GM12892 (cell line): ENCODE measurements at regions not wholly inside any gene's neighbourhood (a gene's known extent, or its start where the extent isn't known, plus 50 kb on each side); places are given as distances from the start of the nearest gene placed in this dataset.
"Not testable (repeated sequence)": the region's sequence is repeated elsewhere in the genome, so short reads cannot be mapped to it uniquely, and the experiment has no call there.

Source experiments
- DNase-seq: peaks from one replicate; pipeline ENCODE4 v3.0.0; 2011; ENCODE audit not compliant: insufficient read length
- FAIRE-seq: peaks from 2 replicates; lab custom pipeline; 2011; peaks lifted over from hg19 to GRCh38; lab: Jason Lieb, UNC
- POLR2A ChIP-seq: IDR thresholded peaks from 2 replicates; pipeline ENCODE4 v1.6.1; 2011; ENCODE audit warnings: low read depth, low read length, control low read depth
- POLR2AphosphoS5 ChIP-seq: IDR thresholded peaks from 2 replicates; pipeline ENCODE4 v1.6.1; 2011; ENCODE audit warnings: low read depth, low read length, control low read depth
- TAF1 ChIP-seq: IDR thresholded peaks from 2 replicates; pipeline ENCODE4 v1.6.1; 2011; ENCODE audit warnings: low read depth, mild to moderate bottlenecking, control low read depth, low read length, borderline replicate concordance

DNA sequence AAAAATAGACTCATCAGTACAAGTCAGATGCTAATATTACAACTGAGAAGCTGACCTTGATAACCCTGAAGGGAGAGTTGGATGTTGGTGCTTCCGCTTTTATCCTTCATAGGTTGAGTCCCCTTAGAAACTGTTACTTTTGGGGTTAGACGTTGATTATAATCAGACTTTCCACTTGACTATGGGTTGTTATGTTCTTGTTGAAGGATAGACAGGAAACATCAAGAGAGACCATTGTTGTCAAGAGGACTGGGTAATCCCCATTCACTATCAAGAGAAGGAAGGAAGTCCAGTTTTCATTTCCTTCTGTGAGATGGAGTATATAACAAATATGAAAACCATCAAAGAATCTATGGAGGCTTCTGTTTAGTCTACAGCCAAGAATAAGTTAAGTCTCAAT lies 229.9 kb upstream of the AFF2 start:
- TF ChIP-seq POLR2AphosphoS5 (no peak), TAF1 (no peak), POLR2A (no peak)
- DNase-seq (no peak), FAIRE-seq (no peak)

DNA sequence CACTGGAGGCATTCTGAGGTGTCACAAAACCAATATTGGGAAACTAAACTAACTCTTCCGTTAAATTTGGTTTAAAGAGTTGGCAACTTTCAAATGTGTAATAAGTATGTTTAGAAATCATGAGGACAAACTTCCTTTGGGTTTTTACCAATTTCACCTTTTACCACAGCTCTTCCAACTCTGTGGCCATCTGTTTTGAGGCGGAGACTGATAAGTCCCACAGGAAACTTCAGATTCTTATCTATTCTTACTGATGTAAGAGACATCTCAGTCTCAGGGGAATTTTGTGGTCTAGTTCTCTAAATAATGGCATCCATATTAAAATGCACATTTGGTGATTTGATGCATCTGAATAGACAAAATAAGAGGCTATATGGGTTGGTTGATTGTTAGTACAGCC lies 229.2 kb upstream of the AFF2 start:
- TF ChIP-seq TAF1 (no peak), POLR2A (no peak), POLR2AphosphoS5 (no peak)
- FAIRE-seq, result no peak
- DNase-seq, result no peak

DNA sequence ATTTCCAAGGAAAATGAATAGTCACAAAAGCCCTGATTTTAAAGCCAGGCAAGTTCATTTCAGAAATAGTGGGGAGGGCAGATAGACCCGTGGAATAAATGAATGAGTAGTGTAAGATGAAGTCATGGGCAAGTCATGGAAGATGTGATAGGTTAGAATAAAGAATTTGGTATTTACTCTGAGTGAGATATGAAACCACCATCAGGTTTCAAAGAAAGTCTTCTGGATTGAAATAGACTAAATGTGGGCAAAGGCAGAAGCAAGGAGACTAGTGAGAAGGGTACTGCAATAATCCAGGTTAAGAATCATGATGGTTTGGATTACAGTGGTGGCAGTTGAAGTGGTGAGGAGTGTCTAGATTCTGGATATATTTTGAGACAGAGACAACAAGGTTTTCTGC lies 218.5 kb upstream of the AFF2 start:
- TF ChIP-seq POLR2A (no peak), POLR2AphosphoS5 (no peak), TAF1 (no peak)
- DNase-seq, result no peak
- no peak for FAIRE-seq

DNA sequence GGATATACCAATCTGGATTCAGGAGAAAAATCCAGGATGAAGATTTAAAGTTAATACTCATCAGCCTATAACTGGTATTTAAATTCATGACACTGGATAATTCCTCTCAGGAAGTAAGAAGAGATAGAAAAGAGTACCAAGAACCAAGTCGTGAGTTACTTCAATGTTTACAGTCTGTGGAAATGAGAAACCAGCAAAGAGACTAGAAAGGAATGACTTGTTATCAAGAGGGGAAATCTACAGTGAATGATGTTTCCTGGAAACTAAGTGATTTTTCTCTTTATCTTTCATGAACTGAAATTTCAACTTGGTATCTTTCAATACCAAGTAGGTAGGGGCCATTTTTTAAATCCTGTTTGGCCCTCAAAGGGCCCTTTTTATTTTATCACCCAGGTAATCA lies 217.9 kb upstream of the AFF2 start:
- TF ChIP-seq POLR2A, result no peak
- no peak for TF ChIP-seq POLR2AphosphoS5
- no peak for TF ChIP-seq TAF1
- FAIRE-seq, result no peak
- no peak for DNase-seq

DNA sequence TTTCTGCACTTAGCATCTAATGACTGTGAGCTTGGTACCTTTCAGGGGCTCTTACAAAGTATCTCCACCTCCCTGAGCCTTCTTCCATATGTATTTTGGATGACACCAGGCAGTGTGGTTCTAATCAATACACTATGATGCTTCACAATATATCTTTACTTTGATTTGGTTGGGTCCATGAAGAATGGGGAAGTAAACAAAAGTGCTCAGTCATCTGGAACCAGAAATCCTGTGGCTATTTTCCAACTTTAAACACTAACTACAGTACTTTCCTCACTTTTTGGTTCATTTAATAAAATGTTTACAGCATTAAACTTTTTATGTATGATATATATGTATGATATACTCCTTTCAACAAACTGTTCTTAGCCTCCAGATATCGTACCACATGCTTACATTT lies 216.4 kb upstream of the AFF2 start:
- DNase-seq, result no peak
- TF ChIP-seq POLR2AphosphoS5, result no peak
- TF ChIP-seq POLR2A, result no peak
- TF ChIP-seq TAF1, result no peak
- no peak for FAIRE-seq

DNA sequence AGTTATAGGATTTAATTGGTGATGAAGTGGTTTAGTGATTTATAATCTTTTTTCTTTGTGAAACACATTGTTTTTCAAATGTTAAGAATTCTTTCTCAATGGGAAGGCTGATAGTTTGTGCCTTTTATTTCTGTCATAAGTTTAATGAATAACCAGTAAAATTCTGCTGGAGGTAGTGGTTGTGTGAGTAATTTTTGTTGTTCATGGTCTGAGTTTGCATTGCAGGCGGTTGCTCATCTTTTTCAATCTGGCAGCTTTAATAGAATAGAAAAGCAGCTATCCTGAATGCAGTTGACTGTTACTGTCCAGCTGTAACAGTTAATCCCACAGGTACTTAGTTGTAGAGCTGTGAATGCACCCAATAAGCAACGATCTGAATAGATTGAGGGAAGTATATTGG lies 215.6 kb upstream of the AFF2 start:
- TF ChIP-seq POLR2A, result no peak
- no peak for TF ChIP-seq TAF1
- no peak for TF ChIP-seq POLR2AphosphoS5
- DNase-seq (no peak), FAIRE-seq (no peak)

DNA sequence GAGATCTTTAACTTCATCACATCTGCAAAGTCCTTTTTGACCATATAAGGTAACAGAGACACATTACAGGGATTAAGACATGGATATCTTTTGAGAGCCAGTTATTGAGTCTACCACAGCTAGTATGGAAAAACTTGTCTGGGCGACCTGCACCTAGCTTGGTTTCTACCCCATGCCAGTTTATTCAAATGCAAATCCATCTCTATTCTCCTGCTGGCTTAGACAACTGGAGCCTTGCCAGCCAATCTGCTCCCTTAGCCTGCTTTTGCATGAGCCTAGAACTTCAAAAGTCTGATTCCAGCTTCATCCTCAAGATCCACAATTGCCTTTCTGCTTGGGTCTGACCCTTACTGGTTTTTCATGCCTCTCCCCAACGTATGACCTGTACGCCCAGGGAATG lies 212.0 kb upstream of the AFF2 start:
- FAIRE-seq (no peak), DNase-seq (no peak)
- TF ChIP-seq POLR2A (no peak), POLR2AphosphoS5 (no peak), TAF1 (no peak)

DNA sequence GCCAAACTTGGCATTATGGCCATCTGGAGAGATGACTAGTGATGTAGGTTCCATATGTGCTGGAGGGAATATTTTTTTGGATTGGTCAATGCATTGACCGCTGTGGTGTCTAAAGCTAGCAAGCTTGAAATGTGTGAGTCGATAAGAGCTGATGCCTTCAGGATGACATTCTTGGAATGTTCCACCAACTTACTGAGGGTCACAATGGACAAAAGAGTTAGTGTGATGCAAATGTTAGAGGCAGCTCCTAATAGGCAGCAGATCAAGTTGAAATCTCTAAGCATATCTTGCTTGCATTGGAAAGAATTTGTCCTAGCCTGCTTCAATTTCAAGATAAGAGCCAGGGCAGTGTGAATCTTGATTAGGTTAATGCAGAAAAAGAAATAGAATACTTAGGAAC lies 210.4 kb upstream of the AFF2 start:
- no peak for DNase-seq
- TF ChIP-seq TAF1, result no peak
- no peak for TF ChIP-seq POLR2AphosphoS5
- no peak for TF ChIP-seq POLR2A
- no peak for FAIRE-seq

DNA sequence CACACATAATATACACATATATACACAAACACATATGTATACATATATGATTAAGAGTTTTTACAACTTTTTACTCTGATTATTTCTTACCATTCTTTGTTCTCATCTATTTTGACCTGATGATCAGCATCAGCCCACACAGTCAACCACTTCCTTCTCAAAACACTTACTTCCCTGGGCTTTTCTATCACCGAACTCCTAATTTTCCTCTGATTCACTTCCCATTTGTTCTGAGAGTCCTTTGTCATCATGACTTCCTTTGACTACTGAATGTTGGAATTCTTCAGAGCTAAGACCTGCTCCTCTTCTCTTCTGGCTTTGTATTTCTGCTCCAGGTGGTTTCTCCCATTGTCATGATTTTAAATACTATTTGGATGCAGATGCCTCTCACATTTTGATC lies 209.5 kb upstream of the AFF2 start:
- no peak for FAIRE-seq
- no peak for TF ChIP-seq TAF1
- TF ChIP-seq POLR2AphosphoS5, result no peak
- TF ChIP-seq POLR2A, result no peak
- DNase-seq, result no peak

DNA sequence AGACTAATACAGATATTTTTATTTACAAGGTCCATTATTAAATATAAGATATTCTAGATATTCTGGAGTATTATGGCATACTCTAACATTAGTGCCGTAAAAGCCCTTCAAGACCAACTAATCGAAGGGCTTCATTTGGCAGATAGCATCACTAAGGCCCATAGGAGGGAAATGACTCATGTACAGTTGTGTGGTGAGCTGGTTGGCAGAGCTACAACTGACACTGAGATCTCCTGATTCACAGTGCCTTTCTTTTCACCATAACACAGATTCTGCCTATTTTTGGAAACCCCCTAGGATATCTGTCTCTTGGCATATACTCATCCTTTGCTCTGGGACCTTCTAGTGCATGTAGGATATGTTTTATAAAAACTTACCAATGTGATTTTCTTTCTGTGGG lies 201.7 kb upstream of the AFF2 start:
- TF ChIP-seq POLR2AphosphoS5 (no peak), TAF1 (no peak), POLR2A (no peak)
- FAIRE-seq (no peak), DNase-seq (no peak)

DNA sequence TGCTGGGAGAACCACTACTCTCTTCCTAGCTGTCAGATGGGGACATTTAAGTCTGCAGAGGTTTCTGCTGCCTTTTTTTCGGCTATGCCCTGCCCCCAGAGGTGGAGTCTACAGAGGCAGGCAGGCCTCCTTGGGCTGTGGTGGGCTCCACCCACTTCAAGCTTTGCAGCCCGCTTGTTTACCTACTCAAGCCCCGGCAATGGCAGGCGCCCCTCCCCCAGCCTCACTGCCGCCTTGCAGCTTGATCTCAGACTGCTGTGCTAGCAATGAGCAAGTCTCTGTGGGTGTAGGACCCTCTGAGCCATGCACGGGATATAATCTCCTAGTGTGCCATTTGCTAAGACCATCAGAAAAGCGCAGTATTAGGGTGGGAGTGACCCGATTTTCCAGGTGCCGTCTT lies 195.2 kb upstream of the AFF2 start:
- not testable (repeated sequence) for FAIRE-seq

DNA sequence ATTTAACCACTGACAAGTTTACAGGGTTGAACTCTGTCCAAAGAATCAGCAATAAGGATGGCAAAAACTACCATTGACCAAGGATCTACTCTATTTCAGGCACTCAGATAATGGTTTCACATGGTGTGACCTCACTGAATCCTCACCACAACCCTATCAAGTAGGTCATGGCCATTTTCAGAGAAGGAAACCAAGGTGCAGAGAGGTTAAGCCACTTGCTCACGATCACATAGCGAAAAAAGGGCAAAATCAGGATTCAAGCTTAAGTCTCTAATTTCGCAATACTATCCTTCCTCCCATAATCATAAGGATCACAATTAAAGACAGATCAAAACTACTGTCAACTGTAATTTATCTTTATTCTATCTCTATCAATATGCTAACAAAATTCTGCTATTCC lies 191.0 kb upstream of the AFF2 start:
- DNase-seq (no peak), FAIRE-seq (no peak)
- TF ChIP-seq POLR2A, result no peak
- TF ChIP-seq TAF1, result no peak
- no peak for TF ChIP-seq POLR2AphosphoS5

More for the DNA sequence above, 195.2 kb upstream of the AFF2 start:
- not testable (repeated sequence) for DNase-seq
